Ishikawa (cell line): ENCODE measurements at regions not wholly inside any gene's neighbourhood (a gene's known extent, or its start where the extent isn't known, plus 50 kb on each side); places are given as distances from the start of the nearest gene placed in this dataset.

ENCODE experiments used
- CEBPB ChIP-seq: IDR thresholded peaks from 2 replicates; pipeline ENCODE4 v1.6.1; 2012
- CREB1 ChIP-seq: IDR thresholded peaks from 2 replicates; pipeline ENCODE4 v1.6.1; 2012; ENCODE audit warnings: low read depth
- EGR1 ChIP-seq: IDR thresholded peaks from 2 replicates; pipeline ENCODE4 v1.6.1; 2012
- EP300 ChIP-seq: IDR thresholded peaks from 2 replicates; pipeline ENCODE4 v1.6.1; 2012; ENCODE audit warnings: borderline replicate concordance
- FOXM1 ChIP-seq: IDR thresholded peaks from 2 replicates; pipeline ENCODE4 v1.6.1; 2012; ENCODE audit warnings: low read depth, borderline replicate concordance
- NFIC ChIP-seq: IDR thresholded peaks from 2 replicates; pipeline ENCODE4 v1.6.1; 2012
- RAD21 ChIP-seq: IDR thresholded peaks from 2 replicates; pipeline ENCODE4 v1.6.1; 2012; ENCODE audit warnings: low read depth
- REST ChIP-seq: IDR thresholded peaks from 2 replicates; pipeline ENCODE4 v1.6.1; 2012; ENCODE audit warnings: low read depth, mild to moderate bottlenecking
- TAF1 ChIP-seq: IDR thresholded peaks from 2 replicates; pipeline ENCODE4 v1.6.1; 2012; ENCODE audit warnings: low read depth, mild to moderate bottlenecking
- TEAD4 ChIP-seq: IDR thresholded peaks from 2 replicates; pipeline ENCODE4 v1.6.1; 2012
- YY1 ChIP-seq: IDR thresholded peaks from 2 replicates; pipeline ENCODE4 v1.6.1; 2012; ENCODE audit warnings: low read depth
- ZBTB7A ChIP-seq: IDR thresholded peaks from 2 replicates; pipeline ENCODE4 v1.6.1; 2012; ENCODE audit warnings: low read depth
- TF ChIP-seq, protein P1 (sequence below): IDR thresholded peaks from 2 replicates; pipeline ENCODE4 v1.6.1; 2012

- TF ChIP-seq RAD21, result no peak
- no peak for TF ChIP-seq CEBPB
- TF ChIP-seq EP300, result no peak
- TF ChIP-seq ZBTB7A, result no peak
- no peak for TF ChIP-seq REST
- TF ChIP-seq NFIC, result no peak
- no peak for TF ChIP-seq EGR1
- TF ChIP-seq TAF1, result no peak
- no peak for TF ChIP-seq FOXM1
- no peak for TF ChIP-seq CREB1
- no peak for TF ChIP-seq TEAD4
- no peak for TF ChIP-seq YY1
- TF ChIP-seq, protein P1, sequence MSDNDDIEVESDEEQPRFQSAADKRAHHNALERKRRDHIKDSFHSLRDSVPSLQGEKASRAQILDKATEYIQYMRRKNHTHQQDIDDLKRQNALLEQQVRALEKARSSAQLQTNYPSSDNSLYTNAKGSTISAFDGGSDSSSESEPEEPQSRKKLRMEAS, result no peak
Measured at GRCh38 chrX:76509775-76510174, 82.3 kb downstream of the MAGEE1 start.
